Mesenchymal stem cell (in vitro differentiated cells and primary cell): ENCODE measurements at regions not wholly inside any gene's neighbourhood (a gene's known extent, or its start where the extent isn't known, plus 50 kb on each side); places are given as distances from the start of the nearest gene placed in this dataset.
A peak's percentile ranks its signal among the peaks of the same experiment; 100 is the strongest.

ENCODE experiments used
- DNase-seq: peaks from one replicate; pipeline ENCODE4 v3.0.0-alpha.2; 2013
- H2AFZ ChIP-seq: one replicate; pipeline ENCODE4 v1.6.1; 2013; ENCODE audit warnings: low read depth, mild to moderate bottlenecking, control low read depth, inconsistent platforms, low read length, moderate library complexity
- H2AK5ac ChIP-seq: 2 replicates; pipeline ENCODE4 v1.6.1; 2013; ENCODE audit warnings: low read length, moderate library complexity, mild to moderate bottlenecking, inconsistent platforms; ENCODE audit not compliant: severe bottlenecking
- H2BK120ac ChIP-seq: one replicate; pipeline ENCODE4 v1.6.1; 2013; ENCODE audit warnings: low read depth, mild to moderate bottlenecking, inconsistent platforms, low read length, moderate library complexity
- H2BK12ac ChIP-seq, 2 experiments: one replicate each; pipeline ENCODE4 v1.6.1; 2013; ENCODE audit warnings: inconsistent platforms in 2 of 2, low read length in 2 of 2, mild to moderate bottlenecking in 2 of 2, moderate library complexity in 2 of 2, control low read depth in 1 of 2
- H2BK15ac ChIP-seq: one replicate; pipeline ENCODE4 v1.6.1; 2013; ENCODE audit warnings: mild to moderate bottlenecking, low read depth, inconsistent platforms; ENCODE audit not compliant: poor library complexity, severe bottlenecking
- H2BK5ac ChIP-seq: 2 replicates; pipeline ENCODE4 v1.6.1; 2013; ENCODE audit warnings: low read depth, mild to moderate bottlenecking, low read length, control low read depth, inconsistent platforms; ENCODE audit not compliant: poor library complexity, severe bottlenecking
- H3K14ac ChIP-seq, 2 experiments: one replicate each; pipeline ENCODE4 v1.6.1; 2013; ENCODE audit warnings: inconsistent platforms in 2 of 2, low read length in 2 of 2, control low read depth in 1 of 2, mild to moderate bottlenecking in 1 of 2, moderate library complexity in 1 of 2
- H3K18ac ChIP-seq, 2 experiments: one replicate each; pipeline ENCODE4 v1.6.1; 2013; ENCODE audit warnings: inconsistent platforms in 2 of 2, low read length in 2 of 2, control low read depth in 1 of 2, low read depth in 1 of 2, mild to moderate bottlenecking in 1 of 2
- H3K23ac ChIP-seq, 2 experiments: one replicate each; pipeline ENCODE4 v1.6.1; 2013; ENCODE audit warnings: inconsistent platforms in 2 of 2, low read length in 2 of 2, mild to moderate bottlenecking in 2 of 2, moderate library complexity in 2 of 2, control low read depth in 1 of 2
- H3K27ac ChIP-seq: 2 replicates; pipeline ENCODE4 v1.5.1; 2013; ENCODE audit warnings: mild to moderate bottlenecking, moderate library complexity, low read length, control low read depth, inconsistent platforms; ENCODE audit not compliant: poor library complexity, severe bottlenecking
- H3K27me3 ChIP-seq, 2 experiments: 2 replicates each; pipeline versions ENCODE4 v1.6.1 to v1.7.0; 2013; ENCODE audit warnings: low read length in 2 of 2, mild to moderate bottlenecking in 2 of 2, moderate library complexity in 2 of 2, control low read depth in 1 of 2, inconsistent platforms in 1 of 2; ENCODE audit not compliant: control insufficient read depth in 1 of 2, insufficient read depth in 1 of 2
- H3K36me3 ChIP-seq, 2 experiments: 2 replicates each; pipeline versions ENCODE4 v1.6.1 to v1.7.0; 2013; ENCODE audit warnings: low read length in 2 of 2, control low read depth in 1 of 2, inconsistent platforms in 1 of 2, low read depth in 1 of 2, mild to moderate bottlenecking in 1 of 2; ENCODE audit not compliant: insufficient read depth in 2 of 2, control insufficient read depth in 1 of 2
- H3K4ac ChIP-seq, 2 experiments: one replicate each; pipeline ENCODE4 v1.6.1; 2013; ENCODE audit warnings: inconsistent platforms in 2 of 2, low read length in 2 of 2, mild to moderate bottlenecking in 2 of 2, moderate library complexity in 2 of 2, control low read depth in 1 of 2, low read depth in 1 of 2
- H3K4me1 ChIP-seq: 2 replicates; pipeline ENCODE4 v1.6.1; 2013; ENCODE audit warnings: low read depth, low read length, control low read depth; ENCODE audit not compliant: control insufficient read depth, insufficient read depth
- H3K4me2 ChIP-seq: 2 replicates; pipeline ENCODE4 v1.6.1; 2013; ENCODE audit warnings: low read length, mild to moderate bottlenecking, inconsistent platforms; ENCODE audit not compliant: poor library complexity, severe bottlenecking
- H3K4me3 ChIP-seq, 2 experiments: 2 replicates each; pipeline versions ENCODE4 v1.5.1 to v1.7.0; 2013; ENCODE audit warnings: low read length in 2 of 2, mild to moderate bottlenecking in 2 of 2, control low read depth in 1 of 2, low read depth in 1 of 2; ENCODE audit not compliant: insufficient read depth in 1 of 2
- H3K79me1 ChIP-seq: replicated peaks from 2 replicates; pipeline ENCODE4 v1.6.1; 2013; ENCODE audit warnings: mild to moderate bottlenecking, control low read depth, low read length, inconsistent platforms; ENCODE audit not compliant: poor library complexity, severe bottlenecking
- H3K9ac ChIP-seq: 2 replicates; pipeline ENCODE4 v1.7.0; 2013; ENCODE audit warnings: mild to moderate bottlenecking, low read length, moderate library complexity
- H3K9me3 ChIP-seq: 2 replicates; pipeline ENCODE4 v1.7.0; 2013; ENCODE audit warnings: mild to moderate bottlenecking, low read length; ENCODE audit not compliant: control insufficient read depth
- H4K8ac ChIP-seq: one replicate; pipeline ENCODE4 v1.6.1; 2013; ENCODE audit warnings: inconsistent platforms, mild to moderate bottlenecking, low read length, moderate library complexity
- H4K91ac ChIP-seq: one replicate; pipeline ENCODE4 v1.6.1; 2013; ENCODE audit warnings: mild to moderate bottlenecking, low read length, inconsistent platforms
- WGBS: methylation state at CpG from one replicate; pipeline ENCODE4 v1.1.7; 2013; ENCODE audit warnings: mixed read lengths; 5-methylcytosine and 5-hydroxymethylcytosine counted together

DNA sequence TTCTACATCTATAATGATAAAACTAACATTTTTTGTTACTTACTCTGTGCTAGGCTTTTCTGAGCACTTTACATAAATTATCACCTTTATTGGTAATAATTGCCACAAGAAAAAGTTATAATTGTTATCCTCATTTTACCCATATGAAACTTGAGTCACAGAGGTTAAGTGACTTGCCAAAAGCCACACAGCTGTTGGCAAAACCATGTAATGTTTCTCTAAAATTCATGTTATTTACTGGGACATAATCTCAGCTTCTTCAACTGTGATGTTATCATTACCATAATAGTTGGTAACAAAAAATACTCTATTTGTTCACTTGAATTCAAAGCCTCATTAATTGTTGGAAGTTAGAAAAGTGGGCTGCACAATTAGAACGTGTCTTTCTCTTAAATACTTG, 437.3 kb downstream of the BRINP1 start:
- no peak for DNase-seq
- Histone ChIP-seq H2BK15ac (no peak overlapping the region), H3K18ac (no peak overlapping the region), H3K9ac (no peak overlapping the region), H2AFZ (no peak overlapping the region), H3K14ac (no peak overlapping the region), H3K23ac (no peak overlapping the region), H3K27ac (no peak overlapping the region), H2BK5ac (no peak overlapping the region), H3K4ac (no peak overlapping the region), H2BK12ac (no peak overlapping the region), H4K8ac (no peak overlapping the region), H2BK120ac (no peak overlapping the region), H3K36me3 (no peaks in the 10 kb centered on the region), H2AK5ac (no peak overlapping the region), H3K27me3 (no peaks in the 10 kb centered on the region), H3K4me3 (no peak overlapping the region), H3K4me1 (peaks cover 4% of the 10 kb centered on the region), H3K79me1 (no peaks in the 10 kb centered on the region), H3K9me3 (no peaks in the 10 kb centered on the region), H4K91ac (no peak overlapping the region), H3K4me2 (no peak overlapping the region)
- 88% methylated on average over 1 of the region's 1 CpG for WGBS

DNA sequence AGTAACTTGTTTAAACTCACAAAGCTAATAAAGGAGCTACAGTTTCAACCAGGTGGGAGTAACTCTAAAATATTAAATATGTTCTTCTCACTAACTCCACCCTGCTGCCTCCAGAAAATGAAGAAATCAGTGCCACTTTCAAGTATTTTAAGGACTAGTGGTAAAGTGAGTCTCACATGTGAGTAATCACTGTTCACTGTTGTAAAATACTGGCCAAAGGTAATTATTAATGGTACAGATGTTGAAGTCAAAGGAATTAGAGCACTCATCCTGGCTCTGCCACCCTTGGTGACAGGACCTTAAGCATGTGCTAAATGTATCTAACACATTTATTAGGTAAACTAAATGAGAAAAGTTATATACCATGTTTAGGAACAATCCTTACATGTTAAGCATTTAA, 430.7 kb downstream of the BRINP1 start:
- H2AFZ ChIP-seq = no peak overlapping the region
- no peak overlapping the region for H2BK5ac ChIP-seq
- no peak overlapping the region for H2BK120ac ChIP-seq
- no peak overlapping the region for H2BK15ac ChIP-seq
- no peak overlapping the region for H3K4me2 ChIP-seq
- DNase-seq = no peak
- H3K14ac ChIP-seq = no peak overlapping the region
- no peak overlapping the region for H3K18ac ChIP-seq
- no peaks in the 10 kb centered on the region for H3K27me3 ChIP-seq
- H3K9ac ChIP-seq = no peak overlapping the region
- H3K27ac ChIP-seq = no peak overlapping the region
- no peak overlapping the region for H2AK5ac ChIP-seq
- H4K91ac ChIP-seq = no peak overlapping the region
- no peak overlapping the region for H3K23ac ChIP-seq
- H3K4me1 ChIP-seq = no peaks in the 10 kb centered on the region
- no peak overlapping the region for H3K4me3 ChIP-seq
- H3K9me3 ChIP-seq = no peaks in the 10 kb centered on the region
- no peak overlapping the region for H2BK12ac ChIP-seq
- no peaks in the 10 kb centered on the region for H3K36me3 ChIP-seq
- H3K4ac ChIP-seq = no peak overlapping the region
- no peak overlapping the region for H4K8ac ChIP-seq
- H3K79me1 ChIP-seq = no peaks in the 10 kb centered on the region

DNA sequence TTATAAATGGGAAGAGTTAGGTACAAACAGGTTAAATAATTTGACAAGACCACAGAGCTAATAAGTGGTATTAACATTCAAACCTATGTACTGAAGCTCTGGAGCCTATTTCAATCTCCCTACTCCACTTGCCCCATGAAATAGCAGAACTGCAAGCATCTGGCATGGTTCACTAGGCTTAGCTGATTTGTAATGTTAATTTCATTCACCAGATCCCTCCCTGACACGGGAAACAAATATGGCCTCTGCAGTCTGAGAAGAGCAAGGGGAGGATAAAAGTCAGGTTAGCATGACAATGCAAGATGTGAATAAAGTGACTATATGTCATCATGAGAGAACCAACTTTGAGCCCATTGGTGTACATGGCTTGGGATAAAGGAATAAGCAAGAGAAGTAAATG, 428.8 kb downstream of the BRINP1 start:
- Histone ChIP-seq H2BK12ac (no peak overlapping the region), H3K27me3 (no peaks in the 10 kb centered on the region), H2BK5ac (no peak overlapping the region), H3K79me1 (no peaks in the 10 kb centered on the region), H2BK15ac (no peak overlapping the region), H2AFZ (no peak overlapping the region), H3K18ac (no peak overlapping the region), H2AK5ac (no peak overlapping the region), H2BK120ac (no peak overlapping the region), H3K27ac (no peak overlapping the region), H4K91ac (no peak overlapping the region), H4K8ac (no peak overlapping the region), H3K14ac (no peak overlapping the region), H3K4me3 (no peak overlapping the region), H3K4ac (no peak overlapping the region), H3K9ac (no peak overlapping the region), H3K4me1 (no peaks in the 10 kb centered on the region), H3K36me3 (no peaks in the 10 kb centered on the region), H3K9me3 (no peaks in the 10 kb centered on the region), H3K4me2 (no peak overlapping the region), H3K23ac (no peak overlapping the region)
- WGBS = 50% methylated on average over 1 of the region's 1 CpG
- no peak for DNase-seq

DNA sequence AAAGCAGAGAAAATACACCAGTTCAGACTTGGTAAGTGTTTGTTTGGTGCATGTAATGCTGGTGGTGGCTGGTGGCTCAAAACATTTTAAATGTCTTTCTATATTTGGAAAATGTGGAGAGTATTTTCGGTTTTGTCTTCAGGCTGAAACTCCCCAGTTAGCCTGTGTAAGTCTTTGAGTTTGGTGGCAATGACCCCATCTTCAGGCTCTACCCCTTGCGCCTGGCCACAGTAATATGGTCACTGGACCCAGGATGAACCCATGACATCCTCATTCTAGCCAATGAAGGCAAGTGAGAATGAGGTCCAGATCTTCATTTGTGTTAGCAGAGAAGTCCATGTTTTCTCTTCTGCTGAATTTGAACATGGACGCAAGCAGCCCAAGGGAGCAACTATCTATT, 422.6 kb downstream of the BRINP1 start:
- Histone ChIP-seq H3K23ac (no peak overlapping the region), H3K36me3 (no peaks in the 10 kb centered on the region), H3K14ac (no peak overlapping the region), H2BK12ac (no peak overlapping the region), H2AK5ac (peak overlapping the region; percentile 41), H3K4me3 (no peak overlapping the region), H2BK15ac (no peak overlapping the region), H2AFZ (no peak overlapping the region), H3K18ac (no peak overlapping the region), H3K4ac (no peak overlapping the region), H3K79me1 (no peaks in the 10 kb centered on the region), H3K9ac (no peak overlapping the region), H4K8ac (no peak overlapping the region), H3K27ac (no peak overlapping the region), H3K9me3 (no peaks in the 10 kb centered on the region), H2BK5ac (no peak overlapping the region), H2BK120ac (no peak overlapping the region), H3K27me3 (no peaks in the 10 kb centered on the region), H3K4me1 (peaks cover 1% of the 10 kb centered on the region), H4K91ac (no peak overlapping the region), H3K4me2 (no peak overlapping the region)
- no peak for DNase-seq
- 95% methylated on average over 3 of the region's 3 CpGs for WGBS
